Kidney (tissue), 13 donors: ENCODE measurements at regions not wholly inside any gene's neighbourhood (a gene's known extent, or its start where the extent isn't known, plus 50 kb on each side); places are given as distances from the start of the nearest gene placed in this dataset.
A peak's percentile ranks its signal among the peaks of the same experiment; 100 is the strongest.
"Not testable (repeated sequence)": the region's sequence is repeated elsewhere in the genome, so short reads cannot be mapped to it uniquely, and the experiment has no call there.

Source experiments
- DNase-seq, 5 donors: peaks; one replicate each; pipeline ENCODE4 v3.0.0-alpha.2; 2013 to 2020
- FAIRE-seq: peaks from 2 replicates; lab custom pipeline; 2012; peaks lifted over from hg19 to GRCh38; lab: Jason Lieb, UNC
- H3K27ac ChIP-seq, 2 donors: one replicate each; pipeline ENCODE4 v1.7.0; 2013; ENCODE audit warnings: low read depth in 2 of 2, low read length in 2 of 2, inconsistent platforms in 1 of 2
- H3K27me3 ChIP-seq: one replicate; pipeline ENCODE4 v1.7.1; 2013; ENCODE audit warnings: low read length, inconsistent platforms; ENCODE audit not compliant: control insufficient read depth, insufficient read depth
- H3K36me3 ChIP-seq, 3 donors: one replicate each; pipeline versions ENCODE4 v1.7.0 to v1.7.1; 2013; ENCODE audit warnings: low read length in 3 of 3, control low read depth in 1 of 3, inconsistent platforms in 1 of 3; ENCODE audit not compliant: insufficient read depth in 3 of 3, control insufficient read depth in 2 of 3
- H3K4me1 ChIP-seq, 3 donors: one replicate each; pipeline versions ENCODE4 v1.7.0 to v1.7.1; 2013; ENCODE audit warnings: low read length in 3 of 3, inconsistent platforms in 1 of 3, low read depth in 1 of 3; ENCODE audit not compliant: control insufficient read depth in 2 of 3, insufficient read depth in 2 of 3
- H3K4me3 ChIP-seq, 3 donors: one replicate each; pipeline versions ENCODE4 v1.7.0 to v1.8.1; 2013; ENCODE audit warnings: low read length in 3 of 3, control low read depth in 1 of 3, inconsistent platforms in 1 of 3
- H3K9ac ChIP-seq, 3 donors: one replicate each; pipeline versions ENCODE4 v1.7.0 to v1.7.1; 2013; ENCODE audit warnings: low read length in 3 of 3, control low read depth in 1 of 3, inconsistent platforms in 1 of 3
- H3K9me3 ChIP-seq, 3 donors: one replicate each; pipeline versions ENCODE4 v1.7.0 to v1.7.1; 2013; ENCODE audit warnings: low read length in 3 of 3, control low read depth in 1 of 3, inconsistent platforms in 1 of 3; ENCODE audit not compliant: control insufficient read depth in 2 of 3, insufficient read depth in 1 of 3
- CTCF ChIP-seq: IDR thresholded peaks from 3 replicates; pipeline ENCODE4 v1.5.1; 2012; ENCODE audit warnings: mild to moderate bottlenecking, moderate library complexity, borderline replicate concordance; ENCODE audit not compliant: insufficient read depth; ENCODE audit errors: extremely low read depth
- intact Hi-C: fragments of 100-400 bp; cut with DNase I; formaldehyde crosslinking; loops from one replicate; pipeline ENCODE4 v1.11.1; 2022
- donor health status: control.
- donor health status: control.
- donor health status: control.
- donor health status: control.
- donor health status: control.
- donor health status: DM: yes; HTN: yes; CAD: no.
- donor health status: Normal renal cell carcinoma (clear cell type).

GRCh38 chr15:56540157-56540556 lies 75.2 kb upstream of the MNS1 start:
- DNase-seq, intact Hi-C loops, FAIRE-seq, H3K9me3 ChIP-seq, H3K9ac ChIP-seq, H3K4me1 ChIP-seq, H3K27me3 ChIP-seq, H3K4me3 ChIP-seq, H3K27ac ChIP-seq, H3K36me3 ChIP-seq: not testable (repeated sequence)

GRCh38 chr15:56538901-56539545 lies 74.1 kb upstream of the MNS1 start:
- no peaks in the 10 kb centered on the region for H3K9me3 ChIP-seq

GRCh38 chr15:56537881-56538280 lies 72.9 kb upstream of the MNS1 start:
- DNase-seq: peak in 3 of 5 donors; percentile 30 to 72 (median 43)
- Histone ChIP-seq H3K9me3 (no peaks in the 10 kb centered on the region), H3K4me1 (no peaks in the 10 kb centered on the region), H3K27me3 (no peaks in the 10 kb centered on the region), H3K4me3 (no peak overlapping the region), H3K9ac (no peak overlapping the region), H3K36me3 (no peaks in the 10 kb centered on the region), H3K27ac (no peak overlapping the region)
- FAIRE-seq: no peak
- no peak for TF ChIP-seq CTCF
- intact Hi-C loops: no loop called here

More at GRCh38 chr15:56538901-56539545, 74.1 kb upstream of the MNS1 start:
- Histone ChIP-seq H3K27me3 (no peaks in the 10 kb centered on the region), H3K9ac (no peak overlapping the region), H3K27ac (no peak overlapping the region), H3K36me3 (no peaks in the 10 kb centered on the region), H3K4me3 (no peak overlapping the region), H3K4me1 (no peaks in the 10 kb centered on the region)
- TF ChIP-seq CTCF: no peak
- intact Hi-C loops: no loop called here
- DNase-seq (no peak), FAIRE-seq (no peak)

GRCh38 chr15:56534728-56535127 lies 69.8 kb upstream of the MNS1 start:
- intact Hi-C loops: no loop called here
- no peak for TF ChIP-seq CTCF

More at GRCh38 chr15:56534728-56535127, 69.8 kb upstream of the MNS1 start:
- DNase-seq (peak in 1 of 5 donors; percentile 2), FAIRE-seq (no peak)
- Histone ChIP-seq H3K27ac (no peak overlapping the region), H3K9me3 (no peaks in the 10 kb centered on the region), H3K27me3 (no peaks in the 10 kb centered on the region), H3K9ac (no peak overlapping the region), H3K4me3 (no peak overlapping the region), H3K36me3 (no peaks in the 10 kb centered on the region), H3K4me1 (no peaks in the 10 kb centered on the region)
